ENCODE measurements at regions not wholly inside any gene's neighbourhood (a gene's known extent, or its start where the extent isn't known, plus 50 kb on each side); places are given as distances from the start of the nearest gene placed in this dataset.

DNA sequence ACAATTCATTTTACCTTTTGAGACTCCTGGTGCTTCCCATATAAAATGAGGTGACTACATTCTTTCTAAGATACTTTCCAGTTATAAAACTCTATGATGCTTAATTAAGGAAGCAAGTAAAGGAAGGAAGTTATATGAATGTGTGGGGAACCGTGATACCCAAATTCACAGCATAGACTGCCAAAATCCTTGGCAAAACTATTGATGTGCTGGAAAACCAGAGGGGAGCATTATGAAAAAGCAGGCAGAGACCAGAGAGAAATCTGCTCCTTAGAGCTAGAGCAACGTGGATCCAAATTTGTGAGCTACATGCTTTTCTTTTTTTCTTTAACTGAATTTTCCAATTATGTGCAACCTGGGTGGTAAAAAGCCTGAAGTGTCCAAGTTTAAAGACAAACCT lies 201.4 kb upstream of the USP25 start:
- TF ChIP-seq, protein P1, sequence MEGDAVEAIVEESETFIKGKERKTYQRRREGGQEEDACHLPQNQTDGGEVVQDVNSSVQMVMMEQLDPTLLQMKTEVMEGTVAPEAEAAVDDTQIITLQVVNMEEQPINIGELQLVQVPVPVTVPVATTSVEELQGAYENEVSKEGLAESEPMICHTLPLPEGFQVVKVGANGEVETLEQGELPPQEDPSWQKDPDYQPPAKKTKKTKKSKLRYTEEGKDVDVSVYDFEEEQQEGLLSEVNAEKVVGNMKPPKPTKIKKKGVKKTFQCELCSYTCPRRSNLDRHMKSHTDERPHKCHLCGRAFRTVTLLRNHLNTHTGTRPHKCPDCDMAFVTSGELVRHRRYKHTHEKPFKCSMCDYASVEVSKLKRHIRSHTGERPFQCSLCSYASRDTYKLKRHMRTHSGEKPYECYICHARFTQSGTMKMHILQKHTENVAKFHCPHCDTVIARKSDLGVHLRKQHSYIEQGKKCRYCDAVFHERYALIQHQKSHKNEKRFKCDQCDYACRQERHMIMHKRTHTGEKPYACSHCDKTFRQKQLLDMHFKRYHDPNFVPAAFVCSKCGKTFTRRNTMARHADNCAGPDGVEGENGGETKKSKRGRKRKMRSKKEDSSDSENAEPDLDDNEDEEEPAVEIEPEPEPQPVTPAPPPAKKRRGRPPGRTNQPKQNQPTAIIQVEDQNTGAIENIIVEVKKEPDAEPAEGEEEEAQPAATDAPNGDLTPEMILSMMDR (IDR thresholded peaks at IDR 0.05; ENCODE audit: insufficient read depth, low read length), result no peak
- TF ChIP-seq POLR2AphosphoS5 (IDR thresholded peaks at IDR 0.05; ENCODE audit: low read depth), result no peak
- no peak for TF ChIP-seq REST (IDR thresholded peaks at IDR 0.05; ENCODE audit: insufficient replicate concordance, low read depth)
- no peak for TF ChIP-seq GABPA (IDR thresholded peaks at IDR 0.05; ENCODE audit: low read depth)
- TF ChIP-seq SPI1 (IDR thresholded peaks at IDR 0.05; ENCODE audit: borderline replicate concordance, low read depth), result no peak
